H9 (cell line): ENCODE measurements at regions not wholly inside any gene's neighbourhood (a gene's known extent, or its start where the extent isn't known, plus 50 kb on each side); places are given as distances from the start of the nearest gene placed in this dataset.
A peak's percentile ranks its signal among the peaks of the same experiment; 100 is the strongest.

ENCODE experiments used
- DNase-seq: peaks from one replicate; pipeline ENCODE4 v3.0.0-alpha.2; 2017
- H2AFZ ChIP-seq: one replicate; pipeline ENCODE4 v1.6.1; 2013; ENCODE audit warnings: mild to moderate bottlenecking, low read length, control low read depth, moderate library complexity
- H2AK5ac ChIP-seq: 2 replicates; pipeline ENCODE4 v1.6.1; 2013; ENCODE audit warnings: low read length, control low read depth, mixed read lengths; ENCODE audit not compliant: insufficient read length
- H2BK120ac ChIP-seq: one replicate; pipeline ENCODE4 v1.6.1; 2013; ENCODE audit warnings: low read depth, mild to moderate bottlenecking, low read length, control low read depth, inconsistent platforms; ENCODE audit not compliant: poor library complexity, severe bottlenecking
- H2BK12ac ChIP-seq: 2 replicates; pipeline ENCODE4 v1.6.1; 2013; ENCODE audit warnings: low read length, control low read depth, mixed read lengths, low read depth; ENCODE audit not compliant: insufficient read length
- H2BK15ac ChIP-seq: 2 replicates; pipeline ENCODE4 v1.6.1; 2013; ENCODE audit warnings: low read depth, low read length, control low read depth
- H2BK20ac ChIP-seq: one replicate; pipeline ENCODE4 v1.6.1; 2013; ENCODE audit warnings: low read depth, mild to moderate bottlenecking, low read length, control low read depth, inconsistent platforms; ENCODE audit not compliant: poor library complexity, severe bottlenecking
- H2BK5ac ChIP-seq: 2 replicates; pipeline ENCODE4 v1.6.1; 2013; ENCODE audit warnings: low read length, control low read depth, mixed read lengths; ENCODE audit not compliant: insufficient read length
- H3K14ac ChIP-seq: 2 replicates; pipeline ENCODE4 v1.6.1; 2013; ENCODE audit warnings: low read length, control low read depth; ENCODE audit not compliant: insufficient read depth
- H3K18ac ChIP-seq: 2 replicates; pipeline ENCODE4 v1.6.1; 2013; ENCODE audit warnings: low read depth, mild to moderate bottlenecking, mixed read lengths, low read length, control low read depth; ENCODE audit not compliant: insufficient read length
- H3K23ac ChIP-seq: 2 replicates; pipeline ENCODE4 v1.6.1; 2013; ENCODE audit warnings: low read length, control low read depth, mixed read lengths, low read depth; ENCODE audit not compliant: insufficient read length
- H3K23me2 ChIP-seq: 2 replicates; pipeline ENCODE4 v1.6.1; 2013; ENCODE audit warnings: low read depth, mild to moderate bottlenecking, mixed read lengths, low read length, control low read depth; ENCODE audit not compliant: insufficient read length, poor library complexity, severe bottlenecking
- H3K27ac ChIP-seq: 2 replicates; pipeline ENCODE4 v1.5.1; 2013; ENCODE audit warnings: low read length, control low read depth, mixed read lengths, low read depth; ENCODE audit not compliant: insufficient read length
- H3K27me3 ChIP-seq: 2 replicates; pipeline ENCODE4 v1.6.1; 2013; ENCODE audit warnings: low read length, control low read depth, inconsistent platforms; ENCODE audit not compliant: insufficient read depth
- H3K4ac ChIP-seq: 2 replicates; pipeline ENCODE4 v1.6.1; 2013; ENCODE audit warnings: low read depth, mild to moderate bottlenecking, control low read depth, inconsistent platforms, low read length, moderate library complexity
- H3K4me1 ChIP-seq: 2 replicates; pipeline ENCODE4 v1.6.1; 2013; ENCODE audit warnings: low read length, control low read depth, inconsistent platforms; ENCODE audit not compliant: insufficient read depth
- H3K4me2 ChIP-seq: 2 replicates; pipeline ENCODE4 v1.6.1; 2013; ENCODE audit warnings: low read length, control low read depth, mixed read lengths; ENCODE audit not compliant: insufficient read length, insufficient read depth
- H3K56ac ChIP-seq: 2 replicates; pipeline ENCODE4 v1.6.1; 2013; ENCODE audit warnings: low read depth, mild to moderate bottlenecking, mixed read lengths, low read length, control low read depth; ENCODE audit not compliant: insufficient read length
- H3K79me1 ChIP-seq: 2 replicates; pipeline ENCODE4 v1.6.1; 2013; ENCODE audit warnings: low read depth, mild to moderate bottlenecking, moderate library complexity, low read length, control low read depth, inconsistent platforms; ENCODE audit not compliant: insufficient read depth, poor library complexity, severe bottlenecking
- H3K79me2 ChIP-seq: 2 replicates; pipeline ENCODE4 v1.6.1; 2013; ENCODE audit warnings: low read length, control low read depth, inconsistent platforms; ENCODE audit not compliant: insufficient read depth
- H3K9ac ChIP-seq: 2 replicates; pipeline ENCODE4 v1.6.1; 2013; ENCODE audit warnings: low read length, control low read depth, mixed read lengths; ENCODE audit not compliant: insufficient read length; ENCODE audit errors: extremely low read depth
- H3K9me3 ChIP-seq: one replicate; pipeline ENCODE4 v1.6.1; 2013; ENCODE audit warnings: low read depth, low read length, inconsistent platforms; ENCODE audit not compliant: control insufficient read depth
- H3T11ph ChIP-seq: one replicate; pipeline ENCODE4 v1.6.1; 2013; ENCODE audit warnings: mild to moderate bottlenecking, low read length, control low read depth, inconsistent platforms
- H4K20me1 ChIP-seq: one replicate; pipeline ENCODE4 v1.6.1; 2013; ENCODE audit not compliant: control insufficient read depth, insufficient read length, insufficient read depth
- H4K5ac ChIP-seq: 2 replicates; pipeline ENCODE4 v1.6.1; 2013; ENCODE audit warnings: low read depth, mild to moderate bottlenecking, mixed read lengths, low read length, control low read depth; ENCODE audit not compliant: insufficient read length
- H4K8ac ChIP-seq: replicated peaks from 2 replicates; pipeline ENCODE4 v1.6.1; 2013; ENCODE audit warnings: low read length, control low read depth, mixed read lengths, low read depth; ENCODE audit not compliant: insufficient read length
- H4K91ac ChIP-seq: 2 replicates; pipeline ENCODE4 v1.6.1; 2013; ENCODE audit warnings: low read depth, mild to moderate bottlenecking, moderate library complexity, mixed read lengths, low read length, control low read depth; ENCODE audit not compliant: insufficient read length
- H3K27ac Mint-ChIP-seq, 3 experiments: 2 replicates in 2 of 3; 3 replicates in 1 of 3; pipeline ENCODE4 v1.8.0; 2020 to 2021; ENCODE audit warnings: mixed read lengths in 3 of 3, mild to moderate bottlenecking in 1 of 3, moderate library complexity in 1 of 3
- H3K27me3 Mint-ChIP-seq: 2 replicates; pipeline ENCODE4 v1.8.0; 2021; ENCODE audit warnings: low read depth, mild to moderate bottlenecking, moderate library complexity, mixed read lengths
- H3K36me3 Mint-ChIP-seq, 3 experiments: 2 replicates in 2 of 3; 3 replicates in 1 of 3; pipeline ENCODE4 v1.8.0; 2020 to 2021; ENCODE audit warnings: low read depth in 3 of 3, mixed read lengths in 3 of 3; ENCODE audit not compliant: insufficient read depth in 1 of 3
- H3K4me1 Mint-ChIP-seq, 2 experiments: 2 replicates each; pipeline ENCODE4 v1.8.0; 2020; ENCODE audit warnings: mixed read lengths in 2 of 2
- H3K4me3 Mint-ChIP-seq, 2 experiments: 2 replicates in 1 of 2; 3 replicates in 1 of 2; pipeline ENCODE4 v1.8.0; 2020 to 2021; ENCODE audit warnings: mild to moderate bottlenecking in 2 of 2, mixed read lengths in 2 of 2, moderate library complexity in 1 of 2
- H3K9me3 Mint-ChIP-seq, 2 experiments: 2 replicates in 1 of 2; 3 replicates in 1 of 2; pipeline ENCODE4 v1.8.0; 2020; ENCODE audit warnings: mild to moderate bottlenecking in 2 of 2, mixed read lengths in 2 of 2, moderate library complexity in 1 of 2
- CTCF ChIP-seq: fragments of 200-600 bp; sonication (generic); conservative IDR thresholded peaks from 3 replicates; pipeline ENCODE4 v1.8.0; 2021; ENCODE audit warnings: antibody characterized with exemption, mild to moderate bottlenecking
- WGBS: extraction: QIAGEN DNeasy Blood & Tissue Kit; methylation state at CpG from one replicate; pipeline ENCODE4 v1.1.7; 2013; ENCODE audit warnings: missing lambda C conversion rate, low lambda C conversion rate, mixed read lengths; ENCODE audit not compliant: insufficient read length; ENCODE audit errors: extremely low coverage; 5-methylcytosine and 5-hydroxymethylcytosine counted together

- H4K8ac ChIP-seq, result no peak overlapping the region
- no peak overlapping the region for H3K4me2 ChIP-seq
- DNase-seq, result peak; percentile 69
- H4K5ac ChIP-seq, result no peak overlapping the region
- TF ChIP-seq CTCF, result no peak
- H2AK5ac ChIP-seq, result no peak overlapping the region
- no peaks in the 10 kb centered on the region for H3K79me1 ChIP-seq
- no peaks in the 10 kb centered on the region for H3K4me1 ChIP-seq
- no peak overlapping the region for H2BK15ac ChIP-seq
- H2BK5ac ChIP-seq, result no peak overlapping the region
- no peaks in the 10 kb centered on the region for H3K79me2 ChIP-seq
- no peaks in the 10 kb centered on the region for H3K27me3 Mint-ChIP-seq
- H3K9me3 Mint-ChIP-seq, result no peaks in the 10 kb centered on the region
- H3K18ac ChIP-seq, result no peak overlapping the region
- no peak overlapping the region for H3T11ph ChIP-seq
- H3K4ac ChIP-seq, result no peak overlapping the region
- H2AFZ ChIP-seq, result no peak overlapping the region
- no peak overlapping the region for H2BK20ac ChIP-seq
- no peaks in the 10 kb centered on the region for H3K36me3 Mint-ChIP-seq
- H3K27me3 ChIP-seq, result no peaks in the 10 kb centered on the region
- H4K91ac ChIP-seq, result no peak overlapping the region
- H3K4me3 Mint-ChIP-seq, result no peak overlapping the region
- no CpG with 5 or more reads among the region's 3 CpGs for WGBS
- no peaks in the 10 kb centered on the region for H3K23me2 ChIP-seq
- H3K27ac Mint-ChIP-seq, result peak overlapping the region; percentile 97 to 99 (median 99)
- no peaks in the 10 kb centered on the region for H4K20me1 ChIP-seq
- no peak overlapping the region for H3K14ac ChIP-seq
- no peak overlapping the region for H2BK120ac ChIP-seq
- H3K9ac ChIP-seq, result no peak overlapping the region
- peak overlapping the region; percentile 68 for H3K27ac ChIP-seq
- no peak overlapping the region for H3K23ac ChIP-seq
- H3K4me1 Mint-ChIP-seq, result peaks cover 25 to 34% of the 10 kb centered on the region in 2 experiments
- no peak overlapping the region for H3K56ac ChIP-seq
- H3K9me3 ChIP-seq, result no peaks in the 10 kb centered on the region
- no peak overlapping the region for H2BK12ac ChIP-seq
These were observed 195.0 kb upstream of the EPHA3 start for GRCh38 chr3:88912294-88912877.
